T-helper 17 cell (primary cell): ENCODE measurements at regions not wholly inside any gene's neighbourhood (a gene's known extent, or its start where the extent isn't known, plus 50 kb on each side); places are given as distances from the start of the nearest gene placed in this dataset.
"Not testable (repeated sequence)": the region's sequence is repeated elsewhere in the genome, so short reads cannot be mapped to it uniquely, and the experiment has no call there.

Experiments used
- ATAC-seq: fragments of 150-1000 bp; cut with Tn5 transposase; 2 replicates; pipeline ENCODE4 v1.10.0; 2021; ENCODE audit warnings: mild to moderate bottlenecking, moderate library complexity
- DNase-seq, 3 donors: peaks; one replicate each; pipeline versions ENCODE4 v3.0.0 to v3.0.0-alpha.2; 2020 to 2021
- H3K9me3 ChIP-seq: one replicate; pipeline ENCODE4 v1.7.0; 2013; ENCODE audit warnings: low read length, mild to moderate bottlenecking; ENCODE audit not compliant: control insufficient read depth, poor library complexity, severe bottlenecking
- H3K27ac Mint-ChIP-seq: one replicate; pipeline ENCODE4 v1.8.0; 2022; ENCODE audit warnings: mild to moderate bottlenecking, moderate library complexity, mixed read lengths
- H3K27me3 Mint-ChIP-seq: one replicate; pipeline ENCODE4 v1.8.0; 2022; ENCODE audit warnings: mixed read lengths
- H3K36me3 Mint-ChIP-seq: one replicate; pipeline ENCODE4 v1.8.0; 2022; ENCODE audit warnings: low read depth, mixed read lengths
- H3K4me1 Mint-ChIP-seq: one replicate; pipeline ENCODE4 v1.8.0; 2022; ENCODE audit warnings: mild to moderate bottlenecking, mixed read lengths
- H3K4me3 Mint-ChIP-seq: one replicate; pipeline ENCODE4 v1.8.0; 2022; ENCODE audit warnings: mild to moderate bottlenecking, moderate library complexity, mixed read lengths

- Mint-ChIP-seq H3K27me3 (no peaks in the 10 kb centered on the region), H3K4me3 (no peak overlapping the region)
Measured at GRCh38 chrX:530726-531610, 99.6 kb upstream of the SHOX start.

GRCh38 chrX:531611-531936 is 99.0 kb upstream of the SHOX start:
- Mint-ChIP-seq H3K36me3 (no peaks in the 10 kb centered on the region), H3K4me1 (peaks cover 2% of the 10 kb centered on the region), H3K27ac (no peak overlapping the region), H3K27me3 (no peaks in the 10 kb centered on the region), H3K4me3 (no peak overlapping the region)
- DNase-seq (no peak), ATAC-seq (no peak)
- no peaks in the 10 kb centered on the region for H3K9me3 ChIP-seq

More at GRCh38 chrX:530726-531610, 99.6 kb upstream of the SHOX start:
- H3K9me3 ChIP-seq = no peaks in the 10 kb centered on the region
- Mint-ChIP-seq H3K27ac (no peak overlapping the region), H3K36me3 (no peaks in the 10 kb centered on the region), H3K4me1 (peaks cover 2% of the 10 kb centered on the region)
- no peak for DNase-seq
- no peak for ATAC-seq

- no peak overlapping the region for H3K27ac Mint-ChIP-seq
- no peak overlapping the region for H3K4me3 Mint-ChIP-seq
- no peak for ATAC-seq
Measured at GRCh38 chrX:534804-535203, 95.8 kb upstream of the SHOX start.

GRCh38 chrX:536616-537015 is 94.0 kb upstream of the SHOX start:
- peaks cover 2% of the 10 kb centered on the region for H3K4me1 Mint-ChIP-seq
- H3K9me3 ChIP-seq = no peaks in the 10 kb centered on the region
- ATAC-seq (no peak), DNase-seq (no peak)
- no peak overlapping the region for H3K27ac Mint-ChIP-seq
- H3K36me3 Mint-ChIP-seq = no peaks in the 10 kb centered on the region
- no peaks in the 10 kb centered on the region for H3K27me3 Mint-ChIP-seq
- H3K4me3 Mint-ChIP-seq = no peak overlapping the region

More at GRCh38 chrX:534804-535203, 95.8 kb upstream of the SHOX start:
- no peak for DNase-seq
- Mint-ChIP-seq H3K36me3 (no peaks in the 10 kb centered on the region), H3K27me3 (no peaks in the 10 kb centered on the region), H3K4me1 (peaks cover 2% of the 10 kb centered on the region)
- H3K9me3 ChIP-seq = no peaks in the 10 kb centered on the region

GRCh38 chrX:537151-537550 is 93.4 kb upstream of the SHOX start:
- DNase-seq (no peak), ATAC-seq (no peak)
- no peak overlapping the region for H3K4me3 Mint-ChIP-seq
- peaks cover 2% of the 10 kb centered on the region for H3K4me1 Mint-ChIP-seq
- no peaks in the 10 kb centered on the region for H3K27me3 Mint-ChIP-seq
- H3K27ac Mint-ChIP-seq = no peak overlapping the region
- no peaks in the 10 kb centered on the region for H3K9me3 ChIP-seq
- H3K36me3 Mint-ChIP-seq = no peaks in the 10 kb centered on the region

GRCh38 chrX:538311-538710 is 92.3 kb upstream of the SHOX start:
- H3K9me3 ChIP-seq = no peaks in the 10 kb centered on the region
- DNase-seq = no peak
- no peak overlapping the region for H3K27ac Mint-ChIP-seq
- no peaks in the 10 kb centered on the region for H3K36me3 Mint-ChIP-seq
- ATAC-seq = no peak
- H3K27me3 Mint-ChIP-seq = no peaks in the 10 kb centered on the region
- H3K4me3 Mint-ChIP-seq = no peak overlapping the region
- peaks cover 2% of the 10 kb centered on the region for H3K4me1 Mint-ChIP-seq

GRCh38 chrX:541006-541405 is 89.6 kb upstream of the SHOX start:
- H3K36me3 Mint-ChIP-seq, H3K27ac Mint-ChIP-seq, H3K9me3 ChIP-seq, H3K27me3 Mint-ChIP-seq, DNase-seq, H3K4me3 Mint-ChIP-seq, H3K4me1 Mint-ChIP-seq, ATAC-seq: not testable (repeated sequence)

- Mint-ChIP-seq H3K27me3 (no peaks in the 10 kb centered on the region), H3K4me3 (no peak overlapping the region), H3K4me1 (no peaks in the 10 kb centered on the region), H3K27ac (no peak overlapping the region), H3K36me3 (no peaks in the 10 kb centered on the region)
- no peak for ATAC-seq
- DNase-seq = no peak
- peaks cover 2% of the 10 kb centered on the region for H3K9me3 ChIP-seq
Measured at GRCh38 chrX:542179-542578, 88.4 kb upstream of the SHOX start.

GRCh38 chrX:545452-545885 is 85.1 kb upstream of the SHOX start:
- ATAC-seq (no peak), DNase-seq (no peak)
- Mint-ChIP-seq H3K27ac (no peak overlapping the region), H3K4me3 (no peak overlapping the region), H3K4me1 (no peaks in the 10 kb centered on the region), H3K36me3 (no peaks in the 10 kb centered on the region), H3K27me3 (no peaks in the 10 kb centered on the region)
- peaks cover 2% of the 10 kb centered on the region for H3K9me3 ChIP-seq

GRCh38 chrX:550514-550913 is 80.1 kb upstream of the SHOX start:
- H3K27ac Mint-ChIP-seq = no peak overlapping the region
- no peak overlapping the region for H3K4me3 Mint-ChIP-seq
- ATAC-seq (no peak), DNase-seq (no peak)
- H3K27me3 Mint-ChIP-seq = no peaks in the 10 kb centered on the region
- H3K9me3 ChIP-seq = peaks cover 2% of the 10 kb centered on the region
- no peaks in the 10 kb centered on the region for H3K4me1 Mint-ChIP-seq
- no peaks in the 10 kb centered on the region for H3K36me3 Mint-ChIP-seq

- H3K4me3 Mint-ChIP-seq = no peak overlapping the region
- no peak for DNase-seq
- no peak overlapping the region for H3K27ac Mint-ChIP-seq
- no peaks in the 10 kb centered on the region for H3K4me1 Mint-ChIP-seq
- no peaks in the 10 kb centered on the region for H3K36me3 Mint-ChIP-seq
- H3K27me3 Mint-ChIP-seq = no peaks in the 10 kb centered on the region
- ATAC-seq = no peak
- H3K9me3 ChIP-seq = peaks cover 2% of the 10 kb centered on the region
Measured at GRCh38 chrX:551306-551705, 79.3 kb upstream of the SHOX start.

GRCh38 chrX:552496-552895 is 78.1 kb upstream of the SHOX start:
- no peaks in the 10 kb centered on the region for H3K27me3 Mint-ChIP-seq
- H3K4me3 Mint-ChIP-seq = no peak overlapping the region
- H3K36me3 Mint-ChIP-seq = no peaks in the 10 kb centered on the region
- DNase-seq (no peak), ATAC-seq (no peak)
- peaks cover 2% of the 10 kb centered on the region for H3K9me3 ChIP-seq
- H3K27ac Mint-ChIP-seq = no peak overlapping the region
- H3K4me1 Mint-ChIP-seq = no peaks in the 10 kb centered on the region

GRCh38 chrX:554271-554670 is 76.3 kb upstream of the SHOX start:
- Mint-ChIP-seq H3K4me1 (no peaks in the 10 kb centered on the region), H3K4me3 (no peak overlapping the region), H3K27ac (no peak overlapping the region), H3K36me3 (no peaks in the 10 kb centered on the region), H3K27me3 (no peaks in the 10 kb centered on the region)
- DNase-seq (no peak), ATAC-seq (no peak)
- H3K9me3 ChIP-seq = peaks cover 2% of the 10 kb centered on the region
